ENCODE measurements at regions not wholly inside any gene's neighbourhood (a gene's known extent, or its start where the extent isn't known, plus 50 kb on each side); places are given as distances from the start of the nearest gene placed in this dataset.

DNA sequence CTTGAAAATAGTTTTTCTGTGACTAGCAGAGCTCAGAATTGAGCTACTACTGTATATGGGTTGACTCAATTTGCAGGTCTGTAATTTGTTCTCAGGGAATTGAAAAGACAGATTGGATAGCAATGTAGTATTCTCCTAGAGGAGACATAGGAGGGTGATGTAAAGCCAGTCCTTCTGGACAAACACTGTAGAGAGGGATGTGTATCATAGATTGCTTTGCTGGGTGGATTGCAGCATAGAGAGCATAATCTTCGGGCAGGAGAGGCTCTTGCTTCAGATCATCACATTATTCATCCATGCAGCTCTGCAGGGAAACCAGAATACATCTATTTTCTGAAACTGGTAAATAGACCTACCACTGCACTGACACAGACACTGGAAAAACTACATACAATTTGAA lies 1110.5 kb downstream of the RAPGEF2 start:
- no peak overlapping the region for H4K5ac ChIP-seq (ENCODE audit: insufficient read length, low read depth, low read length)
- FAIRE-seq, result no peak
- H3K4me1 ChIP-seq (replicated peaks in 1 of 4; ENCODE audit: control insufficient read depth in 3 of 4, insufficient read depth in 4 of 4, low read length in 3 of 4), result no peaks in the 10 kb centered on the region
- H4K91ac ChIP-seq (replicated peaks; ENCODE audit: insufficient read length, low read length), result no peak overlapping the region
- H3K4me3 ChIP-seq (ENCODE audit: extremely low read depth in 1 of 4, insufficient read depth in 2 of 4, low read depth in 3 of 4, low read length in 4 of 4), result no peak overlapping the region
- TF ChIP-seq KDM5A (IDR thresholded peaks at IDR 0.05; ENCODE audit: low read length), result no peak
- TF ChIP-seq JUN (IDR thresholded peaks at IDR 0.05; ENCODE audit: low read depth, low read length), result no peak
- no peak for TF ChIP-seq ATF2 (IDR thresholded peaks at IDR 0.05; ENCODE audit: low read length)
- TF ChIP-seq KDM1A (IDR thresholded peaks at IDR 0.05; ENCODE audit: borderline replicate concordance, low read length), result no peak
- no peak for TF ChIP-seq EZH2 (IDR thresholded peaks at IDR 0.05; ENCODE audit: low read depth, low read length, severe bottlenecking)
- no peak for TF ChIP-seq KDM4A (IDR thresholded peaks at IDR 0.05; ENCODE audit: low read depth, low read length, severe bottlenecking)
- no peak for TF ChIP-seq SIN3A (conservative IDR thresholded peaks at IDR 0.05 in 1 of 2, IDR thresholded peaks at IDR 0.05 in 1 of 2; ENCODE audit: low read depth in 1 of 2, low read length in 2 of 2)
- no peak for TF ChIP-seq SP4 (IDR thresholded peaks at IDR 0.05; ENCODE audit: low read length)
- no peak for TF ChIP-seq CBX8 (IDR thresholded peaks at IDR 0.05; ENCODE audit: borderline replicate concordance, low read depth, low read length)
- TF ChIP-seq PHF8 (conservative IDR thresholded peaks at IDR 0.05; ENCODE audit: low read depth, low read length), result no peak
- no peak for TF ChIP-seq NRF1 (IDR thresholded peaks at IDR 0.05; ENCODE audit: low read depth, low read length)
- H3K9me3 ChIP-seq (ENCODE audit: insufficient read depth in 2 of 2, low read depth in 1 of 2, low read length in 1 of 2), result no peaks in the 10 kb centered on the region
- no peak overlapping the region for H2BK15ac ChIP-seq (ENCODE audit: low read length)
- no peak overlapping the region for H3K14ac ChIP-seq (ENCODE audit: insufficient read length)
- no peak overlapping the region for H3K4ac ChIP-seq (replicated peaks; ENCODE audit: insufficient read length, low read depth, low read length)
- no peak for DNase-seq (ENCODE audit: low read depth in 1 of 2, low spot score in 2 of 2)
- no peak overlapping the region for H3K23ac ChIP-seq (ENCODE audit: insufficient read length)
- no peak overlapping the region for H3K27ac ChIP-seq (ENCODE audit: low read depth, low read length)
- ChIA-PET POLR2A (ENCODE audit: partially characterized antibody) (no interaction called here), CTCF (ENCODE audit: partially characterized antibody) (no interaction called here)
- no peaks in the 10 kb centered on the region for H3K27me3 ChIP-seq (replicated peaks in 1 of 4; ENCODE audit: control insufficient read depth in 3 of 4, extremely low read depth in 1 of 4, insufficient read depth in 3 of 4, low read length in 3 of 4)
- 50% methylated on average over 1 of the region's 1 CpG; no CpG with 5 or more reads in 1 of the 2 experiments for WGBS, 2 experiments (ENCODE audit: extremely low coverage in 1 of 2, insufficient coverage in 1 of 2, insufficient read length in 1 of 2, insufficient replicate concordance in 2 of 2, low coverage in 1 of 2, low lambda C conversion rate in 2 of 2, missing lambda C conversion rate in 1 of 2)
- no peak overlapping the region for H2AFZ ChIP-seq (ENCODE audit: low read length)
- no peak overlapping the region for H2BK5ac ChIP-seq (ENCODE audit: low read depth, low read length)
- H3K23me2 ChIP-seq (ENCODE audit: low read depth, low read length), result no peaks in the 10 kb centered on the region
- no peak overlapping the region for H3K18ac ChIP-seq (ENCODE audit: extremely low read depth, low read length)
- no peak overlapping the region for H4K8ac ChIP-seq (ENCODE audit: extremely low read depth, insufficient read depth, low read length)
- no peak overlapping the region for H3K4me2 ChIP-seq (ENCODE audit: insufficient read depth in 1 of 2, low read depth in 2 of 2, low read length in 2 of 2)
- H3K79me1 ChIP-seq (ENCODE audit: low read depth, low read length), result no peaks in the 10 kb centered on the region
- H3K56ac ChIP-seq (replicated peaks; ENCODE audit: insufficient read length, low read depth, low read length), result no peak overlapping the region
- H2BK12ac ChIP-seq (ENCODE audit: low read depth, low read length), result no peak overlapping the region
- no peak overlapping the region for H2AK5ac ChIP-seq (ENCODE audit: low read depth, low read length)
- no peak overlapping the region for H2BK120ac ChIP-seq (replicated peaks; ENCODE audit: low read depth, low read length)
- H3K9ac ChIP-seq (replicated peaks in 1 of 4; ENCODE audit: extremely low read depth in 1 of 4, low read depth in 3 of 4, low read length in 3 of 4), result no peak overlapping the region
- H4K20me1 ChIP-seq (replicated peaks in 1 of 2; ENCODE audit: control insufficient read depth in 1 of 2, insufficient read depth in 2 of 2, low read length in 2 of 2), result no peaks in the 10 kb centered on the region
- no peak overlapping the region for H2BK20ac ChIP-seq (ENCODE audit: low read length)
- no peaks in the 10 kb centered on the region for H3K36me3 ChIP-seq (ENCODE audit: control insufficient read depth in 2 of 4, insufficient read depth in 4 of 4, low read length in 3 of 4)
- H3K79me2 ChIP-seq (ENCODE audit: control insufficient read depth in 1 of 2, insufficient read depth in 2 of 2, low read length in 2 of 2), result no peaks in the 10 kb centered on the region

Measured in H1 (cell line).